ENCODE measurements at regions not wholly inside any gene's neighbourhood (a gene's known extent, or its start where the extent isn't known, plus 50 kb on each side); places are given as distances from the start of the nearest gene placed in this dataset.

DNA sequence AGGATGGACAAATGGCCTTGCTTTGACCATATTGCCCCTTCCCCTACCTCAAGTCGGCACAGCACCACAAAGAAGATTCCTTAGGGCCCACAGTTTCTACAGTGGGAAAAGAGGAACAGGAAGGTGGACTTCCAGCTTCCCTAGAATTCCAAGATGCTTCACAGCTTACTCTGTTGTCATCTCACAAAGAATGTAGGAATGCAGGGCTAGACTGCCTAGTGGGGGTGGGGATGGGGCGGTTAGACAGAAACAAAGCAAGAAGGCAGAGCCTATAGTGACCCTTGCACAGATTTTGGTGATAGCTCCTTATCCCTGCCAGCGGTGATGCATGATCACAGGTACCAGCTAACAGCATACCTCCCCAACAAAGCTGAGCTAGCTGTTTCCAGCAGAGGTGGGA is 607.6 kb upstream of the MAN1A1 start:
- CTCF ChIA-PET = interaction anchor here (0.6 to 0.8 kb wide), 2 partner anchors 210 to 613 kb away, joined by 4 to 5 read pairs; no protein-coding TSS in a partner anchor
- POLR2A ChIA-PET = no interaction called here

More for the DNA sequence above, 607.6 kb upstream of the MAN1A1 start:
- H3K9me3 ChIP-seq (ENCODE audit: control insufficient read depth, insufficient read depth, low read depth, low read length) = no peaks in the 10 kb centered on the region
- H3K27ac ChIP-seq (ENCODE audit: extremely low read depth, low read depth, low read length) = no peak overlapping the region
- TF ChIP-seq ZNF544 (tag by site-specific recombination; IDR thresholded peaks at IDR 0.05) = no peak
- TF ChIP-seq ZNF239 (tag by site-specific recombination; IDR thresholded peaks at IDR 0.05) = no peak
- no peak for TF ChIP-seq GLI4 (tag by site-specific recombination; IDR thresholded peaks at IDR 0.05)
- TF ChIP-seq ZNF174 (tag by site-specific recombination; IDR thresholded peaks at IDR 0.05) = no peak
- TF ChIP-seq ZBTB11 (tag by site-specific recombination; conservative IDR thresholded peaks at IDR 0.05; ENCODE audit: low read depth) = no peak
- no peak for TF ChIP-seq ZNF266 (tag by site-specific recombination; IDR thresholded peaks at IDR 0.05; ENCODE audit: low read depth)
- TF ChIP-seq, protein P1, sequence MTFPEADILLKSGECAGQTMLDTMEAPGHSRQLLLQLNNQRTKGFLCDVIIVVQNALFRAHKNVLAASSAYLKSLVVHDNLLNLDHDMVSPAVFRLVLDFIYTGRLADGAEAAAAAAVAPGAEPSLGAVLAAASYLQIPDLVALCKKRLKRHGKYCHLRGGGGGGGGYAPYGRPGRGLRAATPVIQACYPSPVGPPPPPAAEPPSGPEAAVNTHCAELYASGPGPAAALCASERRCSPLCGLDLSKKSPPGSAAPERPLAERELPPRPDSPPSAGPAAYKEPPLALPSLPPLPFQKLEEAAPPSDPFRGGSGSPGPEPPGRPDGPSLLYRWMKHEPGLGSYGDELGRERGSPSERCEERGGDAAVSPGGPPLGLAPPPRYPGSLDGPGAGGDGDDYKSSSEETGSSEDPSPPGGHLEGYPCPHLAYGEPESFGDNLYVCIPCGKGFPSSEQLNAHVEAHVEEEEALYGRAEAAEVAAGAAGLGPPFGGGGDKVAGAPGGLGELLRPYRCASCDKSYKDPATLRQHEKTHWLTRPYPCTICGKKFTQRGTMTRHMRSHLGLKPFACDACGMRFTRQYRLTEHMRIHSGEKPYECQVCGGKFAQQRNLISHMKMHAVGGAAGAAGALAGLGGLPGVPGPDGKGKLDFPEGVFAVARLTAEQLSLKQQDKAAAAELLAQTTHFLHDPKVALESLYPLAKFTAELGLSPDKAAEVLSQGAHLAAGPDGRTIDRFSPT (tag by site-specific recombination; IDR thresholded peaks at IDR 0.05) = no peak
- no peak for TF ChIP-seq ZEB2 (tag by site-specific recombination; IDR thresholded peaks at IDR 0.05)
- TF ChIP-seq BCL11A (tag by site-specific recombination; IDR thresholded peaks at IDR 0.05; ENCODE audit: low read depth) = no peak
- no peak for TF ChIP-seq KLF7 (tag by site-specific recombination; IDR thresholded peaks at IDR 0.05; ENCODE audit: borderline replicate concordance)
- TF ChIP-seq, protein P2, sequence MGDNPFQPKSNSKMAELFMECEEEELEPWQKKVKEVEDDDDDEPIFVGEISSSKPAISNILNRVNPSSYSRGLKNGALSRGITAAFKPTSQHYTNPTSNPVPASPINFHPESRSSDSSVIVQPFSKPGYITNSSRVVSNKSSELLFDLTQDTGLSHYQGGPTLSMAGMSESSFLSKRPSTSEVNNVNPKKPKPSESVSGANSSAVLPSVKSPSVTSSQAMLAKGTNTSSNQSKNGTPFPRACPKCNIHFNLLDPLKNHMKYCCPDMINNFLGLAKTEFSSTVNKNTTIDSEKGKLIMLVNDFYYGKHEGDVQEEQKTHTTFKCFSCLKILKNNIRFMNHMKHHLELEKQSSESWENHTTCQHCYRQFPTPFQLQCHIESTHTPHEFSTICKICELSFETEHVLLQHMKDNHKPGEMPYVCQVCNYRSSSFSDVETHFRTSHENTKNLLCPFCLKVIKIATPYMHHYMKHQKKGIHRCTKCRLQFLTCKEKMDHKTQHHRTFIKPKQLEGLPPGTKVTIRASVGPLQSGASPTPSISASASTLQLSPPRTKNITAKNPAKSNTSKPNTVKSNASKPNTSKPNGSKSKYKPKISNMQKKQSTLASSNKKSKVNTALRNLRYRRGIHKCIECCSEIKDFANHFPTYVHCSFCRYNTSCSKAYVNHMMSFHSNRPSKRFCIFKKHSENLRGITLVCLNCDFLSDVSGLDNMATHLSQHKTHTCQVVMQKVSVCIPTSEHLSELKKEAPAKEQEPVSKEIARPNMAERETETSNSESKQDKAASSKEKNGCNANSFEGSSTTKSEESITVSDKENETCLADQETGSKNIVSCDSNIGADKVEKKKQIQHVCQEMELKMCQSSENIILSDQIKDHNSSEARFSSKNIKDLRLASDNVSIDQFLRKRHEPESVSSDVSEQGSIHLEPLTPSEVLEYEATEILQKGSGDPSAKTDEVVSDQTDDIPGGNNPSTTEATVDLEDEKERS (tag by site-specific recombination; IDR thresholded peaks at IDR 0.05) = no peak
- TF ChIP-seq ZNF16 (tag by site-specific recombination; IDR thresholded peaks at IDR 0.05; ENCODE audit: low read depth) = no peak
- TF ChIP-seq SCRT1 (tag by site-specific recombination; IDR thresholded peaks at IDR 0.05; ENCODE audit: borderline replicate concordance) = no peak
- TF ChIP-seq, protein P3, sequence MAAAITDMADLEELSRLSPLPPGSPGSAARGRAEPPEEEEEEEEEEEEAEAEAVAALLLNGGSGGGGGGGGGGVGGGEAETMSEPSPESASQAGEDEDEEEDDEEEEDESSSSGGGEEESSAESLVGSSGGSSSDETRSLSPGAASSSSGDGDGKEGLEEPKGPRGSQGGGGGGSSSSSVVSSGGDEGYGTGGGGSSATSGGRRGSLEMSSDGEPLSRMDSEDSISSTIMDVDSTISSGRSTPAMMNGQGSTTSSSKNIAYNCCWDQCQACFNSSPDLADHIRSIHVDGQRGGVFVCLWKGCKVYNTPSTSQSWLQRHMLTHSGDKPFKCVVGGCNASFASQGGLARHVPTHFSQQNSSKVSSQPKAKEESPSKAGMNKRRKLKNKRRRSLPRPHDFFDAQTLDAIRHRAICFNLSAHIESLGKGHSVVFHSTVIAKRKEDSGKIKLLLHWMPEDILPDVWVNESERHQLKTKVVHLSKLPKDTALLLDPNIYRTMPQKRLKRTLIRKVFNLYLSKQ (tag by site-specific recombination; IDR thresholded peaks at IDR 0.05; ENCODE audit: borderline replicate concordance) = no peak
- TF ChIP-seq, protein P4, sequence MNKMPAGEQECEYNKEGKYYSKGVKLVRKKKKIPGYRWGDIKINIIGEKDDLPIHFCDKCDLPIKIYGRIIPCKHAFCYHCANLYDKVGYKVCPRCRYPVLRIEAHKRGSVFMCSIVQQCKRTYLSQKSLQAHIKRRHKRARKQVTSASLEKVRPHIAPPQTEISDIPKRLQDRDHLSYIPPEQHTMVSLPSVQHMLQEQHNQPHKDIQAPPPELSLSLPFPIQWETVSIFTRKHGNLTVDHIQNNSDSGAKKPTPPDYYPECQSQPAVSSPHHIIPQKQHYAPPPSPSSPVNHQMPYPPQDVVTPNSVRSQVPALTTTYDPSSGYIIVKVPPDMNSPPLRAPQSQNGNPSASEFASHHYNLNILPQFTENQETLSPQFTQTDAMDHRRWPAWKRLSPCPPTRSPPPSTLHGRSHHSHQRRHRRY (tag by site-specific recombination; IDR thresholded peaks at IDR 0.05) = no peak
- no peak for TF ChIP-seq GFI1B (tag by site-specific recombination; IDR thresholded peaks at IDR 0.05)
- H3K36me3 ChIP-seq (ENCODE audit: control insufficient read depth in 2 of 2, insufficient read depth in 1 of 2, low read length in 2 of 2) = no peaks in the 10 kb centered on the region
- H3K4me3 ChIP-seq (ENCODE audit: low read depth, low read length) = no peak overlapping the region
- H3K4me1 ChIP-seq (ENCODE audit: control insufficient read depth, insufficient read depth, low read length) = no peaks in the 10 kb centered on the region

Data from HEK293 (cell line).